ENCODE measurements at regions not wholly inside any gene's neighbourhood (a gene's known extent, or its start where the extent isn't known, plus 50 kb on each side); places are given as distances from the start of the nearest gene placed in this dataset.
"Not testable (repeated sequence)": the region's sequence is repeated elsewhere in the genome, so short reads cannot be mapped to it uniquely, and the experiment has no call there.

- DNase-seq: no peak
Measured at GRCh38 chr4:170243662-170244288, 154.0 kb upstream of the AADAT start.

DNA sequence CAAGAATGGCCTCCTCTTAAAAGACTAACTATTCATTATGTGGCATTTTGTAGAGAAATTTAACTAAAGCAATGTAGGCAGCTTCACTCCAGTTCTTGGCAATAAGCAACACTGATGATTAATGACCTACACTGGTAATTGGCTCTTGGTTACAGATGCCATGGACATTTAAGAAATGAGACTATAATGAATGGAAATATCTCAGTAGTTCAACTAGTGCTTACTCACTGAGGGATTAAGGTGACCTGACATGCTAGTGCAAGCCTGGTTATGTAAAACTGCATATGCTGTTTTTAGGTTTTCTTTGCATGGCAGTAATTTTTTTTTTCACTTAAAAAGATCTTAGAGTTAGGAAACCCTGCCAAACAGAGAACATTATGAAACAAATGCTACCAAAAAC, 152.7 kb upstream of the AADAT start:
- no peak for DNase-seq

DNA sequence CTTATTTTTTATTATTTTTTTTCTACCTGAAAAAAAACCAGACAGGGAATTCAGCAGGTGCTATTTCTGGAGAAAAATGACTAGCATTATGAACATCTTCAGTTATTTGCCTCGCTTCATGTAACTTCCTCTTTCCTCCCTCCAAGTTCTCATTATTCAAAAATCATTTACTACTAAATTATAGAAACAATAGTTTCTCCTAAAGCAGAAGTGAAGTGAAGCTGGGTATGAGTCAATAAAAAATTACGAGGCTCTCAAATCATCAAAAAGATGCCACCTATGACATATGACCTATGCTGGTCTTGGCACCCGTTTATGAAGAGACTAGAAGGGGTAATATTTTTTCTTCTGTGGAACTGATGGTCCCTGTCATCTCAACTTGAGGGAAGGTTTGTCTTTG, 145.0 kb upstream of the AADAT start:
- DNase-seq: no peak

GRCh38 chr4:170231377-170231776, 141.6 kb upstream of the AADAT start:
- no peak for DNase-seq

DNA sequence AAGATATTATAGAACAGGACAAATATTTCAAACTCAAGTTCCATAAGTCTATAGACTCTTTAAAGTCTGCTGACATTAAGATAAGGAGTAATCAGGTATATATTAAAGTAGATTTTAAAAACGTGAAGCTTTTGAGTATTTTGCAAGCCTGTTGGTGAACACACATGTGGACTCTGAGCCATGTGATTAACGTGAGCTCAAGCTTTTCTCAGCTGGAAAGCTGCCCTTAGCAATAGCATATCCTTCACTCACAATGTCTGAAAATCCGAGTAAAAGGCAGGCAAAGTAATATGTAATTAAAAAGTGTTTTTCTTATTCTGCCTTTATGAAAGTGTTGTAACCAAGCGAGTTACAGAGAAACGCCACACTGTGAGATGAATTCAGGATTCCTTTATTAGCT, 140.5 kb upstream of the AADAT start:
- no peak for DNase-seq

- no peak for DNase-seq
Measured at GRCh38 chr4:170229006-170229405, 139.2 kb upstream of the AADAT start.

- DNase-seq: no peak
Measured at GRCh38 chr4:170227928-170228327, 138.2 kb upstream of the AADAT start.

- DNase-seq: no peak
Measured at GRCh38 chr4:170226288-170226687, 136.5 kb upstream of the AADAT start.

- no peak for DNase-seq
Measured at GRCh38 chr4:170214731-170215130, 125.0 kb upstream of the AADAT start.

GRCh38 chr4:170214101-170214500, 124.3 kb upstream of the AADAT start:
- no peak for DNase-seq

- no peak for DNase-seq
Measured at GRCh38 chr4:170202721-170203120, 113.0 kb upstream of the AADAT start.

DNA sequence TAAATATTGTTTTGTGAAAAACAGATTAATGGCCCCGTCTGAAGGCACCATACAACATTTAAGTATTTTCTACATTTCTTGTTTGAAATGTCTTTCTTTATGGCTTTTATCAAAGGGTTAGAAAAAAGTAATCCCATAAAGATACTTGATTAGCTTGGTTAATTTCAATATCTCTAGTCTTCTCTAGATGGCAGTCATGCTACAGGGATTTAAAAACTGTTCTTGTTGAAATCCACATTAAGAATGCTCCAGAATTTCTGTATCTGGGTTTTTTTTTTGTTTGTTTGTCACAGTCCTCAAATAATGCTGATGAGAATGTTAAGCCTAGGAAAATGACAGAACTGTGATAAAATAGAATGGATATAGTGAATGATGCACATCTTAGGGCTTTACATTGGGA, 109.0 kb upstream of the AADAT start:
- DNase-seq: no peak

GRCh38 chr4:170194794-170195193, 105.0 kb upstream of the AADAT start:
- not testable (repeated sequence) for DNase-seq

DNA sequence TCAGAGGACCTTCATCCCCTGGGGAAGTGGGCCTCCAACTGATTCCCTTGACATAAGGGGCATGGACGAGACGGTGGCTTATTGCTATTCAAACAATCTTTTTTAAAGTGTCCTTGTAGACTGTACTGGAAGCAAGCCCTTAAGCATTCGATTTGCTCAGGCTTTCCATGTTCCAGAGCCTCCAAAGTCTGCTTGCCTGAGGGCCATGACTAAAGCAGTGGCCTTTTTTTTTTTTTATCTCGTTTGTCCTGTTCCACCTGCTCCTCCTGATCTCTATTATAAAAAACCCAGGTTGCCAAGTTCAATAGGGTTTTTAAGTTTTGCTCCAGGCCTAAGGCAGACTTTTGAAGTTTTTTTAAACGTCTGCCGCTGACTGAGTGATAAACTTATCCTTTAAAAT, 103.7 kb upstream of the AADAT start:
- DNase-seq: no peak

DNA sequence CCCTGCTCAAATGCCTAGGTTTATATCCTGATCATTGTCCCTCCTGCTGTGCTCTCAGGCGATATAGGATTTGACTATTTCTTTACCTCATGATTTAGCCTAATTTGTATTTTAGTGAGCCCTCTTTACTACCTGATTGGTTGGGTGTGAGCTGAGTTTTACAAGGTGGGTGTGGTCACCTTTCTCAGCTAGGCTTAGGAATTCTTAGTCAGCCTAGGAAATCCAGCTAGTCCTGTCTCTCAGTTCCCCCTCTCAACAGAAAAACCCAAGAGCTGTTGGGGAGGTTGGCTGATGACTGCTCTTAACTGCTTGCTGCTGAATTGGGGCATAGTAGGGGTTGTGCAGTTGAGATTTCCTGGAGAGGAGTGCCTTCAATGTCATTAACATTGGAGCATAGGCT, 100.5 kb upstream of the AADAT start:
- no peak for DNase-seq

DNA sequence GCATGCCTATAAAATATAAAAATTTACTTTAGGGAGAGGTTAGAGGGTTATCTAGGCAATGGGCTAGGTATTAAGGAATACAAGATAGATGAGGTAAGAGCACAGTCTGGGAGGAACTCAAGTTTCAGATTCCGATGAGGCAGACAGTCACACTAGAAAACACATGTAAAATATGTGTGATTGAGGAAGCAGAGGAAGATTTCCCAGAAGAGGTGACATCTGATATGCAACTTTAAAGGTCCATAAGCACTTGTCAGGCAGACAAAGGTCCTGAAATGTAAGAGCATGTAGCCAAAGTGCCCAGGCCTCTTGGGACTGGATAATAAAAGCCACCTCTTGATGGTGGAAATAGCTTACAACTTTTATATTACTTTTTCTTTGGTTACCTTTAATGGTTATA, 81.1 kb upstream of the AADAT start:
- DNase-seq: no peak

DNA sequence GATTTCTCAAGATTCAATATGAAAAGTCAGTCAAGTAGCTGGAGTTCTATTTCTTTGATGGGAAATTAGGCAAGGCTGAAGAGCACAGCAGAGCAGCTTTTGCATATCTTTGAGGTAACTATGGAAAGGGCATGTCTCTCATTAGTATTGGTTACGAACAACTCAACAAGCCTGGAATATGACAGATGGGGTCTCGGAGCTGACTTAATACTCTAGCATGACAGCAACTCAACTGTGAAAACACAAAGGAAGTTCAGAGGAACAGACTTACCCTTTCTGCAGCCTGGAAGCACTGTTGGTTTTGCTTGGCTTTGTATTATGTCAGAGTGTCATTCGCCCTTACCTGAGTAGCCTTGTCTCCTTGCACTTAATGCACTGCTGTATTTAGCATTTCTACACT, 79.9 kb upstream of the AADAT start:
- DNase-seq: no peak

DNA sequence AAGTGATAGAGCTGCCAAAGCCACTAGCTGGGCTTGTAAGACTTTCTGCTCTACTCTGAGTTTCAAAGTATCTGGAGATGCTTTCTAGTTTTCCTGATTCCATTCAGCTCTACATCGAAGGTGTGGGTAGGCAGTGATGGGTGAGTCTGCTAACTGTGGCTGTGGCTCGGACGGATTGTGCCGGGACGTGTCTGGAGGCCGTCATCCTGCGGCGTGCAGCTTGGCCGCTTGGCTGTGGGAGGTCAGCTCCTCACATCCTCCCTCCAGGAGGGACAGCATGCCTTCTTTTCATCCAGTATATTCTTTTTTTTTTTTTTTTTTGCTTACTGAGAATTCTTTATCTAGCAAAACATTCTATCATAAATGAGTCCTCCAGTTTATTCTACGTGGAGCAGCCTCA, 77.9 kb upstream of the AADAT start:
- DNase-seq: no peak

DNA sequence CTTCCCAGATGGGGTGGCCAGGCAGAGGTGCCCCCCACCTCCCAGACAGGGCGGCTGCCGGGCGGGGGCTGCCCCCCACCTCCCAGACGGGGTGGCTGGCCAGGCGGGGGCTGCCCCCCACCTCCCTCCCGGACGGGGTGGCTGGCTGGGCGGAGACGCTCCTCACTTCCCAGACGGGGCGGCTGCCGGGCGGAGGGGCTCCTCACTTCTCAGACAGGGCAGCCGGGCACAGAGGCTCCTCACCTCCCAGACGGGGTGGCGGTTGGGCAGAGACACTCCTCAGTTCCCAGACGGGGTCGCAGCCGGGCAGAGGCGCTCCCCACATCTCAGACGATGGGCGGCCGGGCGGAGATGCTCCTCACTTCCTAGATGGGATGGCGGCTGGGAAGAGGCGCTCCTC, 76.4 kb upstream of the AADAT start:
- DNase-seq: not testable (repeated sequence)

DNA sequence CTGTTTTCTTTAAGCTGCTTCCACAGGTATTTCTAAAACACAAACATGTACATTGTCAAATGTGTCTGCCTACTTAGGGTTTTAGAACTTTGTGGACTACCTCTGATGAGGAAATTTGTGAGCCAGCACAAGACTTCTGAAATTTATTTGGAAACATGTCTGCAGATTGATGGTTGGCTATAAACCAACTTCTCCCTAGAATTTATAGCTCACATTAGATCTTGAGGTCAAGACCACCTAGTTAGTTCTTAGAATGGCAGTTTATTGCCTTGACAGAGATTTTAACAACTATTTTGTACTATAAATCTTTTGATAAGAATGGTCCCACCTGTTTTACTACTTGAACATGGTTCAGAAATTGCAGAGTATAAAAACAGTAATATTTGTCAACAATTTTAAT, 72.7 kb upstream of the AADAT start:
- DNase-seq: no peak

DNA sequence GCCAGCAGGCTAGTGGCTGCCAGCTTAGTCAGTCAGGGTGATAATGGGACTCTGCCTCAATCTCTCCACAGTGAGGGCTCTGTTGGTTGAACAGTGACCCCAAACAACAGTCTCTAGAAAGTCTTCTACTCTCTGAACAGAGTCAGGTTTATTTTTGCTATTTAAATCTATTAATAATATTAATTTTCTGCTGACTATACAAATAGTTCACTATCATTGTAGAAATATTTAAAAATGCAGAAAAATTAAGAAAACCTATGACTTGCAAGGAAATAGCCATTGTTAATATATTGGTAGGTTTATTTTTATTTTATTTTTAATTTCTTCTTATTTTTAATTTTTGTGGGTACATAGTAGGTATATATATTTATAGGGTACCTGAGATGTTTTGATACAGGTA, 67.9 kb upstream of the AADAT start:
- no peak for DNase-seq

DNA sequence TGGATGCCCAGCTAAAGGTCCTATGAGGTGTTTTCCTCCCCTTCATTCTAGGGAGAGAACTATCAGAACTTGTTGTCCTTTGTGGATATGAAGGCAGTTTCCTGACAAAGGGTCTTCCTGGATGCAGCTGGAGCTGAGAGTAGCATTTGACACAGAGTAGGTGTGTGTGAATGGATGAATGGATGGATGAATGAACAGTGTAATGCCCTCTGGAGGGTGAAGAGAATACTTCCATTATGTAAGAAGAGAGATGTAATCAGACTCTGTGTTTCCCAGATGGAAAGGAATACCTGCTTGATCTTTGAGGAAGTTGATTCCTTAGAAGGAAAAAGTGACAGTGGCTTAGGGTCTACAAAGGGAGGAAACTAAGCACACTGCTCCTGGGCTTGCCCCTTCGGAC, 55.4 kb upstream of the AADAT start:
- DNase-seq: no peak

- DNase-seq: no peak
Measured at GRCh38 chr4:170139764-170140163, 50.0 kb upstream of the AADAT start.

All from NCI-H345 (cell line).